ENCODE measurements at regions not wholly inside any gene's neighbourhood (a gene's known extent, or its start where the extent isn't known, plus 50 kb on each side); places are given as distances from the start of the nearest gene placed in this dataset.

- no peak overlapping the region for H4K5ac ChIP-seq (ENCODE audit: insufficient read length, low read depth, low read length)
- no peaks in the 10 kb centered on the region for H4K20me1 ChIP-seq (replicated peaks in 1 of 2; ENCODE audit: control insufficient read depth in 1 of 2, insufficient read depth in 2 of 2, low read length in 2 of 2)
- FAIRE-seq: no peak
- no peak overlapping the region for H4K8ac ChIP-seq (ENCODE audit: extremely low read depth, insufficient read depth, low read length)
- no peak overlapping the region for H2AK5ac ChIP-seq (ENCODE audit: low read depth, low read length)
- H4K91ac ChIP-seq (replicated peaks; ENCODE audit: insufficient read length, low read length): no peak overlapping the region
- H3K9me3 ChIP-seq (ENCODE audit: insufficient read depth in 2 of 2, low read depth in 1 of 2, low read length in 1 of 2): no peaks in the 10 kb centered on the region
- no peak overlapping the region for H2BK12ac ChIP-seq (ENCODE audit: low read depth, low read length)
- H3K9ac ChIP-seq (replicated peaks in 1 of 4; ENCODE audit: extremely low read depth in 1 of 4, low read depth in 3 of 4, low read length in 3 of 4): no peak overlapping the region
- H3K4me1 ChIP-seq (replicated peaks in 1 of 4; ENCODE audit: control insufficient read depth in 3 of 4, insufficient read depth in 4 of 4, low read length in 3 of 4): peaks cover 0 to 7% (median 4%) of the 10 kb centered on the region in 4 experiments; a peak in 5 of 7 replicates
- ChIA-PET CTCF (ENCODE audit: partially characterized antibody) (no interaction called here), POLR2A (ENCODE audit: partially characterized antibody) (no interaction called here)
- no peaks in the 10 kb centered on the region for H3K23me2 ChIP-seq (ENCODE audit: low read depth, low read length)
- H3K79me2 ChIP-seq (ENCODE audit: control insufficient read depth in 1 of 2, insufficient read depth in 2 of 2, low read length in 2 of 2): no peaks in the 10 kb centered on the region
- DNase-seq (ENCODE audit: low read depth in 1 of 2, low spot score in 2 of 2): no peak
- H3K27ac ChIP-seq (ENCODE audit: low read depth, low read length): no peak overlapping the region
- H3K4me3 ChIP-seq (ENCODE audit: extremely low read depth in 1 of 4, insufficient read depth in 2 of 4, low read depth in 3 of 4, low read length in 4 of 4): no peak overlapping the region
- no peak overlapping the region for H2BK5ac ChIP-seq (ENCODE audit: low read depth, low read length)
- H3K27me3 ChIP-seq (replicated peaks in 1 of 4; ENCODE audit: control insufficient read depth in 3 of 4, extremely low read depth in 1 of 4, insufficient read depth in 3 of 4, low read length in 3 of 4): no peaks in the 10 kb centered on the region
- H3K79me1 ChIP-seq (ENCODE audit: low read depth, low read length): no peaks in the 10 kb centered on the region
- H3K4me2 ChIP-seq (ENCODE audit: insufficient read depth in 1 of 2, low read depth in 2 of 2, low read length in 2 of 2): no peak overlapping the region
- H3K23ac ChIP-seq (ENCODE audit: insufficient read length): no peak overlapping the region
- no peak overlapping the region for H3K18ac ChIP-seq (ENCODE audit: extremely low read depth, low read length)
- no peak overlapping the region for H3K56ac ChIP-seq (replicated peaks; ENCODE audit: insufficient read length, low read depth, low read length)
- H2BK20ac ChIP-seq (ENCODE audit: low read length): no peak overlapping the region
- H3K4ac ChIP-seq (replicated peaks; ENCODE audit: insufficient read length, low read depth, low read length): no peak overlapping the region
- H2AFZ ChIP-seq (ENCODE audit: low read length): no peak overlapping the region
- no peak overlapping the region for H3K14ac ChIP-seq (ENCODE audit: insufficient read length)
- H2BK15ac ChIP-seq (ENCODE audit: low read length): no peak overlapping the region
- H2BK120ac ChIP-seq (replicated peaks; ENCODE audit: low read depth, low read length): no peak overlapping the region
- H3K36me3 ChIP-seq (ENCODE audit: control insufficient read depth in 2 of 4, insufficient read depth in 4 of 4, low read length in 3 of 4): no peaks in the 10 kb centered on the region; a peak in 1 of 8 replicates
- WGBS, 2 experiments (ENCODE audit: extremely low coverage in 1 of 2, insufficient coverage in 1 of 2, insufficient read length in 1 of 2, insufficient replicate concordance in 2 of 2, low coverage in 1 of 2, low lambda C conversion rate in 2 of 2, missing lambda C conversion rate in 1 of 2): 94% methylated on average over 5 of the region's 5 CpGs; no CpG with 5 or more reads in 1 of the 2 experiments
- TF ChIP-seq RAD21 (IDR thresholded peaks at IDR 0.05 in 1 of 2, conservative IDR thresholded peaks at IDR 0.05 in 1 of 2; ENCODE audit: low read depth in 2 of 2, low read length in 2 of 2): peak; percentile 29 to 48; a peak in 3 of 4 replicates
- peak; percentile 4 to 31 (median 16); a peak in 2 of 4 replicates for TF ChIP-seq CTCF (IDR thresholded peaks at IDR 0.05; ENCODE audit: control extremely low read depth in 1 of 3, insufficient read depth in 1 of 3, low read depth in 1 of 3, low read length in 3 of 3)
- TF ChIP-seq TEAD4 (IDR thresholded peaks at IDR 0.05; ENCODE audit: low read depth, low read length): no peak
Observed at GRCh38 chr17:13925579-13925978, 143.7 kb upstream of the COX10 start.

Data from H1 (cell line).